Stimulated activated naive CD8-positive, alpha-beta T cell treated with anti-CD3 and anti-CD28 coated beads, Interleukin-15, Interleukin-2, amounts not matched to agents 100 U/mL and 50 U/mL, for 24 hours (primary cell): ENCODE measurements at regions not wholly inside any gene's neighbourhood (a gene's known extent, or its start where the extent isn't known, plus 50 kb on each side); places are given as distances from the start of the nearest gene placed in this dataset.
"Not testable (repeated sequence)": the region's sequence is repeated elsewhere in the genome, so short reads cannot be mapped to it uniquely, and the experiment has no call there.

ENCODE experiments used
- ATAC-seq: fragments of 150-1000 bp; cut with Tn5 transposase; one replicate; pipeline ENCODE4 v1.10.0; 2021
- DNase-seq: peaks from one replicate; pipeline ENCODE4 v3.0.0; 2021

DNA sequence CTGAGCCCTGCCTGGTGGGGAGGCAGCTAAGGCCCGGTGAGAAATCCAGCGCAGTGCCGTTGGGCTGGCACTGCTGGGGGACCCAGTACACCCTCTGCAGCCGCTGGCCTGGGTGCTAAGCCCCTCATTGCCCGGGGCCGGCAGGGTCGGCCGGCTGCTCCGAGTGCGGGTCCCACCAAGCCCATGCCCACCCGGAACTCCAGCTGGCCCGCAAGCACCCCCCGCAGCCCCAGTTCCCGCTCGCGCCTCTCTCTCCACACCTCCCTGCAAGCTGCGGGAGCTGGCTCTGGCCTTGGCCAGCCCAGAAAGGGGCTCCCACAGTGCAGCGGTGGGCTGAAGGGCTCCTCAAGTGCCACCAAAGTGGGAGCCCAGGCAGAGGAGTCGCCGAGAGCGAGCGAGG is 225.1 kb upstream of the ANKH start:
- not testable (repeated sequence) for DNase-seq, ATAC-seq

DNA sequence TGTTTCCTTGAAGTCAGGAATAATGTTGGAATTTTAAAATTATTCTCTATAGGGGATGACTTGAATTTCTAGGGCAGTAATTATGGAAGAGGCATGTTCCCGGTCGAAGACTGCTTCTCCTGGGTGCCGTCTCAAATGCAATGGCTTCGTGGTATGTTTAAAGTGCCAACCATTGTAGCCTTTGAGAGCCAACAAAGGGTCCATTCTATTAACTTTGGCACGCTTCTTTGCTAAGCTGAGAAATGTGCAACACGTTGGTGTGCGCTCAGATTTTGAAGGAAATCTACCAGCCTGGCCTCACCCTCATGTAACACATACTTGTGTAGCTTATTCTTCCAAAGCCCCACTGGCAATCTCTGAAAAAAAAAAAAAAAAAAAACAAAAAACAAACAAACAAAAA is 221.2 kb upstream of the ANKH start:
- DNase-seq, result no peak

DNA sequence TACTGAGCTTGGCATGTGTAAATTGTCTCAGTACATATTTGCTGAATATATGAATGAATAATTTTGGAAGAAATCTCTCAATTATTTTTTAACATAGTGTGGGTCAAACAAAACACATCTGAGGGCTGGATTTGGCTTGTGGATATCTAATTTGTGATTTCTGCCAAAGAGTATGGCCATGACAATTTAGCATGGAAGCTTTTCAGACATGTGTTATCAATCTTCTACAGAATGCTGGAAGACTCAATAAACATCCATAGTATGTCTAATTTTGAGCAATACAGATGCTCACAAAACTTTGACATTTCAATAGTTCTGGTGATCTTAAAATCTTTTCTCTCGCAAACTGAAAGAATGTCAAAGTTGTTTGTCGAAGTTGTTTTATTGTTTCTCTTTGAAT is 214.1 kb upstream of the ANKH start:
- ATAC-seq (no peak), DNase-seq (no peak)

More for the DNA sequence above, 221.2 kb upstream of the ANKH start:
- ATAC-seq, result no peak

DNA sequence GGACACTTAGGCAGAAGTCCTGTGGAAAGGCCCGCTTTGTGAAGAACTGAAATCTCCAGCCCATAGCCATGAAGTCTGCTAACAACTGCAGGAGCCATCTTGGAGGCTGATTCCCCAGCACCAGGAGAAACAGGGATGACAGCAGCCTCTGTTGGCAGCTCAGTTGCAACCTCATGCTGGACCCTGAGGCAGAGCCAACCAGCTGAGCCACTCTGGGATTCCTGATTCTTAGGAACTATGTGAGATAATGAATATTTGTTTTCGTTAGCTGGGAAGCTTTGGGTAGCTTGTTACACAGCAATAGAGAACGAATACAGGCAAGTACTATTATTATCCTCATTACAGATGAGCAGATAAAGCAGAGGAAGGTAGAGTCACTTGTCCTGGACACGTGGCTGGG is 210.5 kb upstream of the ANKH start:
- no peak for ATAC-seq

DNA sequence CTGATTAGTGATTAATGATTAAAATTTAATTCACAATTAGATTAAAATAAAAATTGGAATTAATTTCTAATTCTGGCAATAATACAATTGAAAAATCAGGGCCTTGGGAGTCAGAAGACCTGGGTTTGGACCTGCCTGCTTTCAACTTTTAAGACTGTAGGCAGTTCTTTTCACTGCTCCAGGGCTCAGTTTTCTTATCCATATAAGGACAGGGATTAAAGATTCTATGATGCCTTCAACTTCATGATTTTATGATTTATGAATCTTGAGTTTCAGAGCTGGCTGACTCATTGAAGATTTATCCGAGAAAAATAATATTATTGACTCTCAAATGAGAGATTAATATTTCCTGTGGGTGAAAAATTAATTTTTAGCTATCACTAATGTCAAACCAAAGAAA is 208.6 kb upstream of the ANKH start:
- DNase-seq, result no peak

More for the DNA sequence above, 210.5 kb upstream of the ANKH start:
- DNase-seq, result no peak

DNA sequence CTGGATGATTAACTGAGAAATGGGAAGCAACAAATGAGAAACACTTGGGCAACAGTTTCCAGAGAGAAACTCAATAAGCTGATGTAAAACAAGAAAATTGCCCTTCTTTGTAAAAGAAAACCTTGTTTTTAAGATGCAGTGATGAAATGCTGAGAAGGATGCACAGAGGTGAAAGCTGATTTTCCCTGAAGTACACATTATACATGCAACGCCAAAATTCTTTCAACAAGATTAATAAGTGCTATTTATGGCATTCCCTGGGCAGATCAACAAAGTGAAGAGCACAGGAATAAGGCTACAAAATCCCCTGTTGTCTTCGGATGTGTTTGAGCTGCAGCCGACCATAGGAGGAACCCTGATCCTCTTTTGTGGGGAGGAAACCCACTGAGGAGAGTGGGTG is 208.0 kb upstream of the ANKH start:
- DNase-seq, result no peak
- no peak for ATAC-seq

More for the DNA sequence above, 208.6 kb upstream of the ANKH start:
- ATAC-seq, result no peak

DNA sequence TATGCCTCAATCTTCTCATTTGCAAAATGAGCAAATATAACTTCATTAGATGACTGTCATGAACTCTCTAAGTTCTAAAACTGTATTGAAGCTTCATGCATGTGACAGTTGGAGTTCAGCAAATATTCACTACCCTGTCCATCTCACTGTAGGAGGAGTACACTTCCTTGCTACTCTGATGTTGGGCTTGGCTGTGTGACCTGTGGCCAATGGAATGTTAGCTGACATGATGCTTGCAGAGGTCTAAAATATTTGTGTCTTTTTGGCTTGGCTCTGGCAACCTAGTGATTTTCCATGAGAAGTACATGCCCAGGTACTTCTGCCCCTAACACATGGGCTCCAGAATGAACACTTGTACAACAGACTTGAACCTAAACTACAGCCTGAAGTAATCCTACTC is 203.1 kb upstream of the ANKH start:
- no peak for ATAC-seq
- DNase-seq, result no peak

DNA sequence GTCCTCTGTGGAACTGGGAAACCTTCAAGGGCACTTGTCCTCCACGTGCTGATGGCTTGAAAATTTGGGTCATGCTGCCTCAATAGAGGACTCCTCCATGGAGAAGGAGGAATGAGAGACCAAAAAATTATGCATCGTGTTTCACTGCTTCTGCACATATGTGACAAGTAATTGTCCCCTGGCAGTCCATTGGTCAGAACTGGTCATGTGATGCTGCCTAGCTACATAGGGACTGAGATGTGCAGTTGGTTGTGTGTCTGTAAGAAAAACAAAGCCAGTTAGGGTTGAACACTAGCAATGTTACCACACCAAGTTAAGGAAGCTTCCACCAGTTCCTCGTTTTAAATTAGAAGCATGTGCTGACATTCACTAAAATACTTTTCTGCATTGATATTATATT is 201.9 kb upstream of the ANKH start:
- no peak for DNase-seq
- ATAC-seq, result no peak

DNA sequence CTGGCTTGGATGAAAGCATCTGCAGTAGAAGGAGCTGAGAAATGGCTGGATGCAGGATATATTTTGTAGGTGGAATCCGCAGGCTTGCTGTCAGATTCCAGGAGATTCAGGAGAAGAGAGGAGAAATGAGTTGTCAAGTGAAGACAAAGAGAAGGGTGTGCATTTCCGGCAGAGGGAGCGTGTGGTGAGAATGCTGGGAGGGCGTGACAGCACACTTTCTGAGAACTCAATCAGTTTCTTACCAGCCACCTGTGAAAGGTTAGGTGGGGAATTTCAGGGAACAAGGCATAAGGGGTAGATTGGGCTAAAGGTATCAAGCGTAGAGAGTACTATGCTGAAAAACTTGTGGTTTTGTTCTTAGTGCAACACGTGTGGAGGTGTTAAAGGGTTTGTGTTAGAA is 199.3 kb upstream of the ANKH start:
- ATAC-seq (no peak), DNase-seq (no peak)

DNA sequence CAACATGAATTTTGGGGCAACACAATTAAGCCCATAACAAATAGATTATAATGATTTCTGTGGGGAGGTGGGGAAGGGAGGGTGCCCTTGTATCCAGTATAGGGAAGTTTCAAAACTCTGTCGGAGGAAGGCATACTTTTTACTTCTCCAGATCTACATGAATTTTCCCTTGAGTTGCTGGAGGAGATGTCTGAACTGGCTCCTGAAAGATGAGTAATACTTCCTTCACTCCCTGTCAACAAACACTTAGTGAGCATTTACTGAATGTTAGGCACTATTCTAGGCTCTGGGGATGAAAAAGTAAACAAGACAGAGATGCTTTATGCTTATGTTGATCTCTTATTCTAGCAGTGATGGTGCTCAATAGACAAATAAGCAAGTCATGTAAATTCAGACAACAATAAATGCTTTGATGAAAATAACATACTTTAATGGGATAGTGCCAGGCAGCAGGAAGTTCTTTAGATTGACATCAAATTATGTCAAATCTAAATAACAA is 197.9 kb upstream of the ANKH start:
- DNase-seq (no peak), ATAC-seq (no peak)

DNA sequence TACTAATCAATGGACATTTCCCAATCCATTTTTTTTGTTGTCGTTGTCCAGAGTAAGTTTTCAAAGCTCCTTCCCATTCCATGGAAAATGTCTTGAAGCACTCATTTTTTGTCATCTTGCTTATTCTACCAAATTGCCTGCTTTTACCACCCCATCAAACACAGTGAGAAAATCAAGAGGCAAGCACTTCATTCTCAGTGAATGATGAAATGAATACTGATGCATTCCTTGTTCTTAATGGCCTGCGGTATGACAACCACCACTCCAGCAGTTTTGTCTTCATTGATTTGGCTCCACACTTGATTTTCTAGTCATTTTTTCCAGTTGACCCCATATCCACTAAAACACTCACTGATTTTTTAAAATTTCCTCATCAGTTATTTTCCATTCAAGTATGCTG is 193.5 kb upstream of the ANKH start:
- ATAC-seq, result no peak
- DNase-seq, result no peak

DNA sequence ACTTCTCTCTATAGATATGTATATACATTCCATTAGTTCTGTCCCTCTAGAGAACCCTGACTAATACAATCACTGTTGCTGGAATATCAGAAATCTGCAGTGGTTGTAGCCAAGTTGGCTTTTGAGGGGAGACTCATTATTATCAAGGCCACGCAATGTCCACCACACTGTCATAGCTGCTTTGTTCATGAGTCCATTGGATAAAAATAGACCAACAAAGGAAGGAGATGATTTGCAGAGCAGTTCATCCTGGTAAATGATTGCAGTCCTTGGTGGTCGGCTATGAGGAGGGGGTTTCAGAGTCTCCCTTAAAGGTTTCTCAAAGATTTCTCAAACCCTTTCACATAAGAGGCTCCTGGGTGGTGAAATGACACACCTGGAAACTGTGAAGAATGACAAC is 192.8 kb upstream of the ANKH start:
- ATAC-seq, result no peak
- DNase-seq, result no peak

DNA sequence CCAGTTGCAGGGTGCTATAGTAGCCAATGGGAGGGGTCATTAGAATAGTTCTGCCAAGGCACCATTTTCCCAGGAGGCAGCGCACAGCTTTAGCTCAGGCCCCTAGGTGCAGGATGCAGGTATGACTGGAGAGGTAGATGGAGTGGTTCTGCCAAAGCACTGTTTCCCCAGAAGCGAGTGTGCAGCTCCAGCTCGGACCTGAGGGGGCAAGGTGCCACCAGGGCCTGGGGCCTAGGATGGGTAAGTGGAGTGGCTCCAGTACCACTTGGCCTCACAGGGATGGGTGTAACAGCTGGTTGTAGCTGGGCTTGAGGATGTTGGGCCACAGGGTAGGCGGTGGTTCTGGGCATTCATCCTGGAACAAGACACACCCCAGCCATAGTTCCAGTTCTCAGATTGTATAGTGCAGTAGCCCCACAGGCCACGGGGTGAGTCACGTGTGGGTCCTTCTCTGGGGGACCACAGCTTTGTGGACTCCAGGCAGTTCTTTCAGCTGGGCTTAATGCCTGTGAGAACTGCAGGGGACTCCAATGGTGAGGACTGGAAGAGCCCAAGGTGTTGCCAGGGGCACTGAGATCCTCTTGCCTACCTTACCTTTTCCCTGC is 185.5 kb upstream of the ANKH start:
- DNase-seq (no peak), ATAC-seq (no peak)

DNA sequence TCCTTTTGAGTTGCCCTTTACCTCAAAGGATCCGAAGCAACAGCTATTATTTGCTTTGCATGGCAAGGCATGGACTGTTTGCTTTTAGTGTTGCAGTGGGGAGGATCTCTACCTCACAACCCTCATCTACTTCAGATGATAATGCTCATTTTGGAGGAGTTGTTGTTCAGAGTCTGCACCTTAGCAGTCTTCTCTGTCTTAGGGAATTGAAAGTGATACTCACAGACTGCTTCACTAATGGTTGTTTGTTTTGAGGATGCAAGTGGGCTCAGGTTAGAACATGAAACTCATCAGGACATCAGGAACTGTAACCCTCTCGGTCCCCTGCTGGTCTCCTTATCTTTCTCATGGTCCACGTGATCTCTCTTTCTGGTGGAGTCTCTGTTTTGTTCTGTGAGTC is 172.9 kb upstream of the ANKH start:
- ATAC-seq, result no peak

DNA sequence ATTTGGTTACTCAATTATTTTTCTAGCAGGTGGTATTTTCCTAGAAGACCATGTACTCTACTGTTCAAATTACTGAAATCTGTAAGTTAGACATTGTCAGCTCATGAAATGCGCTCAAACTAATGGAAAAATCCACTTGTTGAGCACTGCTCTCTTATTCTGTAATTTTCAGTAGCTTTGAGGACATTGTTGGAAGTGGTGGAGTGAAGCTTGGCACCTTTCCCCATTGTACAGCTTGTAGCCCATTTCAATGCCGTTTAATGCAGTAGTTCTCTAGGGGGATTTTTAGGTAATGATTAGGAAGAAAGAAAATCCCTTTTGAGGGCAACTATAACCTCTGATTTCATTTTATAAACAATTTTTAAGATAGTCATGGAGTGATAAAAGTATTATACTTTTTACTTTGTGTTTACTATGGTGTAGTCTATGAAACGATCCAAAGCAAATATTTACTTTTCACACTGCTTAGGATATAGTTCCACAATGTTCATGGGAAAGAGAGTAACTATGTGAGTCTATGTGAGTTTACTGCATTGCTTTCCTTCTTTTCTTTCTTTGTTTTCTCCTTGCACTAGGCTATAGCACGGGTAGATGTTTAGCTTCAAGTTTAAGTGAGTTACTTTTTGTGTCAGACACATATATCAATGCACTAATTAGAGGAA is 165.8 kb upstream of the ANKH start:
- no peak for DNase-seq
- no peak for ATAC-seq

More for the DNA sequence above, 172.9 kb upstream of the ANKH start:
- no peak for DNase-seq

DNA sequence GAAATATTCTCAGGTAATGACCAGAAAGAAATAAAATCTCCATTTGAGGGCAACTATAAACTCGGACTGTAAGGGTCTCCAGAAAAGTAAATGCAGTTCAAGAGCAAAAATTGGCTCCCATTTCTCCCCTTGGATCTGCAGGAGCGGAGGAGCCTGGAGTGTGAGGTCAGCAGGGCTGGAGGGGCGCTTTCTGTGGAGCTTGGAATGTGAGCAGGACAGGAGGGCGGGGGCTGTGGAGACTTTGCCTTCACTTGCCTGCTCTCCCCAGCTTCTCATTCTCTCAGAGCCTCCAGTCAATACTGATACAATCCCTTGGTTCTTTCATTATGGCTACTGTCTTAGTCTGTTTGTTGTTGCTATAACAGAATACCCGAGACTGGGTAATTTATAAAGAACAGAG is 162.8 kb upstream of the ANKH start:
- DNase-seq, result no peak
- no peak for ATAC-seq

DNA sequence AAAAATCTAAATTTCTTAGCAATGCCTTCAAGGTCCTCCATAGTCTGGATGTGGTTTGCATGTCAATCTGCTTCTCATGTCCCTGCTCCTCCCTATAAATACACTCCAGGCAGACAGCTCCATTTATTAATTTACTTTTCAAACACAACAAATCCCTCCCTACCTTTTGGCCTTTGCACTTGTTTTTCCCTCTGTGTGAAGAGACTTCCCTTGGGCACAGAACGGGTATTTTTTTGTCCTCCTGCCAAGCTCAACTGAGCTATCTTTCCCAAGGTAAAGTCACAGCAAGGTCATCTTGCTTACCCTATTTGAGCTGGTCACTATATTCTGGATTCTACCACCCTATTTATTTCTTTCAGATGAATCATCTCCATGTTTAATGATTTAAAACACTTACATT is 159.6 kb upstream of the ANKH start:
- ATAC-seq (no peak), DNase-seq (no peak)

DNA sequence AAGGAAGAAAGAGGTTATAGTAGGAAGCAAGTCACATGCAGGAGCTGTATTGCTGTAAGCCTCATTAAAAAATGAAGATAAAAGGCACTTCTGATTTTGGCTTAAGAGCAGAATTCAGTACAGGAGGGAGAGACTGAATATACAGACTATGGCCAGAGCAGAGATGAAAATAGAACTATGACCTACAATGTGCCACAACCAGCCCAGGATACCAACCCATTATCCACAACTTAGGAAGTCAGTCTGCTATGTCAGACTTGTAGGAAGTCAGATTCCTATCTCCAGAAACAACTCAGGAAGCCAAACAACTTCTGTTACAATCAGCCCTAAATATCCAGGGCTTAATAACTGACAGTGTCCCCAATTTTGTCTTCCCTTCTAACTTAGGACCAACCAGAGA is 156.2 kb upstream of the ANKH start:
- ATAC-seq (no peak), DNase-seq (no peak)

DNA sequence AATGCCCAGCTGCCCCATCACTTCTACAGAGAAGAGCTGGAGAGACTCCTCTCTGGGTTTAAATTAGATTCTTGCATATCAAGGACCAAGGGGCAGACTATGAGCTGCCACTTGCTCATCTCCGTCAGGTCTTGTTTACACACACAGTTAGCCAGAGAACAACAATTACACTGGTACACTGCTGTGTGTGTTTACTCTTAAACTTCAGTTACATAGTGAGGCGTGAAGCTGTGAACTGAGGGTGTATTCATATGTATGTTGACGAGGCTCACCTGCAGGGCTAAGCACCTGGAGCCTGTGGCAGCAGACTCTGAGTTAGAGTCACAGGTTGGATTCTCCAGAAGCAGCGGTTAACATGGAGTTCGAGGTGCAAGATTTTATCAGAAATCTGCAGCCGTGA is 155.4 kb upstream of the ANKH start:
- no peak for ATAC-seq

DNA sequence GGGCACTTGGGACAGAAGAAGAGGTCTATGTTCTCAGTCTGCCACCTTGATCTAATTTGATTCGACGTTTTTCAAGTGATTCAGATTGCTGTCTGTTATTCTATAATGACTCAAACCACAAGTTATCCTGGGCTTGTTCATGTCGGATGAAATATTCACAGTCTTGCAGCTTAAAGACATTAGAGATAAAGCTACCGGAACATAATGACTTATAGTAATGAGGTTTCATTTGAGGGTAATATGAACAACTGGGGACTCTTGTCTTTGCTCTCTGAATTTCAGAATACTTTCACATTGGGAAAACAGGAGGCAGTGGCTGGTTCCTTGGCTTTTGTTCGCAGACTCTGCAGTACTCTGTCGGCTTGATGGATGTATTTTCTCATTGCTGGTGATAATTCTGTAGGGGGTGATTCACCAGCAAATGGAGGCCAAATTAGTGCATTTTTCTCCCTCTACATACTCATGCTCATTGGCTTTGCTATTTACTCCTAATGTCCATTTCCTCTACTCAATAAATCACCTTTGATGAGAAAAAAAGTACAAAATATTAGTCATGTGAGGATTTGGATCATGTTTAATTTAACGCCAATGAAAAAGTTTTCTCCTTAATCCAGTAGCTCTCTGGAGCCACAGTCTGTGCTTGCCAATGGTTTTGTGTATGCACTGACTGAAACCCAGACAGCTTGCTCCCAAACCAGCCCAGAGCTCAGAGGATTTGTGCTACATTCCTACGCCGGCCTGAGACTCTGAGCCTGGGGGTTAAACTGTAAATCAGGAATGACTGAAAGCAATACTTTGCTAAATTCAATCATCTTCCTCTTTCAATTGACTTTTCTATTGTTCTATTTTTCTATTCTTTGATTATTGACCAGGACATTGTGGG is 154.7 kb upstream of the ANKH start:
- no peak for DNase-seq
- no peak for ATAC-seq

More for the DNA sequence above, 155.4 kb upstream of the ANKH start:
- DNase-seq, result no peak

DNA sequence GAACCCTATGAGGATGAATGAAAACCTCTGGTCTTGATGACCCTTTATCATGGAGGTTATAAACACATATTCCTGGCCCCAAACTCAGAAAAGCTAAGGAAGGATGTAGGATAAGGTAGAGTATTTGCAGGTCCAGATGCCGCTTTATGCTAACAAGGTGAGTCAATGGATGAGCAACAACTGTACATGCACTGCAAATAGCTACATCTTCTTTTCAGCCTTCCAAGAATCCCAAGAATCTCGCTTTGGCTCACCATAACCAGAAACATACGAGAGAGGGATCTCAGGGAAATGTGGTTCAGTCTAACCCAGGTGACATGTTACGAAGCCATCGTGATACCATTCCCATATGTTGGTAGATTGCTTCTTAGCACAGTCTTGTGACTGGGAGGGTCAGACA is 152.3 kb upstream of the ANKH start:
- ATAC-seq (no peak), DNase-seq (no peak)

DNA sequence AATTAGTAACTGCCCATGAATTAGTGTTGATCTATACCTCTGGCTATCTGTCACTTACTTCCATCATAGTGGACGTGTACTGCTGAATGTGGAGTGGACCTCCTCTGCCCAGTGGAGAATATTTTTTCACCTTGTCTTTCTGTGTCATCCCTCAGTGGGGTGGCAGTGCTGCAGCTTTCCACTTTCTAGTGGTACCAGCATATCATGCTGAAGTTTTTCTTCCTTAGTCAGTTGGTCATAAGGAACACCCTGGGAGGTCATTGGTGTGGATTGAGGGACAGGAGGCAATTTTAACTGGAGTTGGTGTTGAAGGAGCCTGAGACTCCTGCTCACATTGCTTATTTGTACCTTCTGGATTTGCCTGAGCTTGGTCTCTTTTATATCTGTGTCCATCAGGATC is 151.7 kb upstream of the ANKH start:
- no peak for DNase-seq
- no peak for ATAC-seq
